Activated naive CD8-positive, alpha-beta T cell treated with anti-CD3 and anti-CD28 coated beads for 36 hours (primary cell): ENCODE measurements at regions not wholly inside any gene's neighbourhood (a gene's known extent, or its start where the extent isn't known, plus 50 kb on each side); places are given as distances from the start of the nearest gene placed in this dataset.
"Not testable (repeated sequence)": the region's sequence is repeated elsewhere in the genome, so short reads cannot be mapped to it uniquely, and the experiment has no call there.

Experiments used
- DNase-seq: peaks from one replicate; pipeline ENCODE4 v3.0.0; 2021
- H3K27ac Mint-ChIP-seq: one replicate; pipeline ENCODE4 v1.8.0; 2022; ENCODE audit warnings: mild to moderate bottlenecking, moderate library complexity, mixed read lengths
- H3K27me3 Mint-ChIP-seq: one replicate; pipeline ENCODE4 v1.8.0; 2022; ENCODE audit warnings: mild to moderate bottlenecking, mixed read lengths
- H3K36me3 Mint-ChIP-seq: one replicate; pipeline ENCODE4 v1.8.0; 2021; ENCODE audit warnings: mild to moderate bottlenecking, mixed read lengths
- H3K4me1 Mint-ChIP-seq: one replicate; pipeline ENCODE4 v1.8.0; 2021; ENCODE audit warnings: mixed read lengths
- H3K4me3 Mint-ChIP-seq: one replicate; pipeline ENCODE4 v1.8.0; 2022; ENCODE audit warnings: mild to moderate bottlenecking, moderate library complexity, mixed read lengths
- H3K9me3 Mint-ChIP-seq: one replicate; pipeline ENCODE4 v1.8.0; 2022; ENCODE audit warnings: mixed read lengths

GRCh38 chr2:16243411-16243996, 303.2 kb downstream of the MYCN start:
- Mint-ChIP-seq H3K27ac (no peak overlapping the region), H3K36me3 (no peaks in the 10 kb centered on the region), H3K9me3 (no peaks in the 10 kb centered on the region), H3K4me1 (no peaks in the 10 kb centered on the region), H3K27me3 (no peaks in the 10 kb centered on the region), H3K4me3 (no peak overlapping the region)
- no peak for DNase-seq

- H3K27me3 Mint-ChIP-seq: no peaks in the 10 kb centered on the region
These were observed 302.6 kb downstream of the MYCN start for GRCh38 chr2:16242906-16243305.

GRCh38 chr2:16241166-16242160, 301.1 kb downstream of the MYCN start:
- DNase-seq: no peak
- Mint-ChIP-seq H3K36me3 (no peaks in the 10 kb centered on the region), H3K4me3 (no peak overlapping the region), H3K27ac (no peak overlapping the region), H3K9me3 (no peaks in the 10 kb centered on the region), H3K4me1 (no peaks in the 10 kb centered on the region), H3K27me3 (no peaks in the 10 kb centered on the region)

More at GRCh38 chr2:16242906-16243305, 302.6 kb downstream of the MYCN start:
- Mint-ChIP-seq H3K9me3 (no peaks in the 10 kb centered on the region), H3K27ac (no peak overlapping the region), H3K36me3 (no peaks in the 10 kb centered on the region), H3K4me1 (no peaks in the 10 kb centered on the region), H3K4me3 (no peak overlapping the region)
- DNase-seq: no peak

GRCh38 chr2:16240402-16240801, 300.1 kb downstream of the MYCN start:
- DNase-seq: no peak
- H3K4me1 Mint-ChIP-seq: no peaks in the 10 kb centered on the region
- H3K4me3 Mint-ChIP-seq: no peak overlapping the region
- H3K9me3 Mint-ChIP-seq: no peaks in the 10 kb centered on the region
- H3K27ac Mint-ChIP-seq: no peak overlapping the region
- H3K27me3 Mint-ChIP-seq: peaks cover 6% of the 10 kb centered on the region
- H3K36me3 Mint-ChIP-seq: no peaks in the 10 kb centered on the region

- DNase-seq: no peak
- no peaks in the 10 kb centered on the region for H3K9me3 Mint-ChIP-seq
- no peaks in the 10 kb centered on the region for H3K4me1 Mint-ChIP-seq
- no peak overlapping the region for H3K27ac Mint-ChIP-seq
- H3K36me3 Mint-ChIP-seq: no peaks in the 10 kb centered on the region
- H3K27me3 Mint-ChIP-seq: peaks cover 6% of the 10 kb centered on the region
- no peak overlapping the region for H3K4me3 Mint-ChIP-seq
These were observed 299.0 kb downstream of the MYCN start for GRCh38 chr2:16239296-16239850.

GRCh38 chr2:16238786-16239185, 298.4 kb downstream of the MYCN start:
- Mint-ChIP-seq H3K4me3 (no peak overlapping the region), H3K27me3 (peaks cover 6% of the 10 kb centered on the region), H3K27ac (no peak overlapping the region), H3K9me3 (no peaks in the 10 kb centered on the region), H3K36me3 (no peaks in the 10 kb centered on the region), H3K4me1 (no peaks in the 10 kb centered on the region)
- no peak for DNase-seq

- no peaks in the 10 kb centered on the region for H3K4me1 Mint-ChIP-seq
- H3K36me3 Mint-ChIP-seq: no peaks in the 10 kb centered on the region
These were observed 297.8 kb downstream of the MYCN start for GRCh38 chr2:16238001-16238761.

GRCh38 chr2:16235747-16236146, 295.4 kb downstream of the MYCN start:
- no peak for DNase-seq
- no peaks in the 10 kb centered on the region for H3K9me3 Mint-ChIP-seq
- peaks cover 6% of the 10 kb centered on the region for H3K27me3 Mint-ChIP-seq
- H3K4me1 Mint-ChIP-seq: no peaks in the 10 kb centered on the region
- H3K36me3 Mint-ChIP-seq: no peaks in the 10 kb centered on the region
- H3K27ac Mint-ChIP-seq: no peak overlapping the region
- H3K4me3 Mint-ChIP-seq: no peak overlapping the region

More at GRCh38 chr2:16238001-16238761, 297.8 kb downstream of the MYCN start:
- H3K9me3 Mint-ChIP-seq: no peaks in the 10 kb centered on the region
- DNase-seq: no peak
- H3K27ac Mint-ChIP-seq: no peak overlapping the region
- no peak overlapping the region for H3K4me3 Mint-ChIP-seq
- H3K27me3 Mint-ChIP-seq: peaks cover 6% of the 10 kb centered on the region

- H3K36me3 Mint-ChIP-seq, DNase-seq, H3K27me3 Mint-ChIP-seq, H3K4me3 Mint-ChIP-seq, H3K27ac Mint-ChIP-seq, H3K4me1 Mint-ChIP-seq, H3K9me3 Mint-ChIP-seq: not testable (repeated sequence)
These were observed 294.9 kb downstream of the MYCN start for GRCh38 chr2:16235291-16235690.

GRCh38 chr2:16228951-16229350, 288.6 kb downstream of the MYCN start:
- DNase-seq: no peak
- Mint-ChIP-seq H3K9me3 (no peaks in the 10 kb centered on the region), H3K4me1 (no peaks in the 10 kb centered on the region), H3K27ac (no peak overlapping the region), H3K4me3 (no peak overlapping the region), H3K36me3 (no peaks in the 10 kb centered on the region), H3K27me3 (no peaks in the 10 kb centered on the region)

- Mint-ChIP-seq H3K9me3 (no peaks in the 10 kb centered on the region), H3K4me1 (no peaks in the 10 kb centered on the region), H3K36me3 (no peaks in the 10 kb centered on the region), H3K27ac (no peak overlapping the region), H3K27me3 (no peaks in the 10 kb centered on the region), H3K4me3 (no peak overlapping the region)
- DNase-seq: no peak
These were observed 288.1 kb downstream of the MYCN start for GRCh38 chr2:16228471-16228870.

- Mint-ChIP-seq H3K27me3 (no peaks in the 10 kb centered on the region), H3K27ac (no peak overlapping the region), H3K4me3 (no peak overlapping the region), H3K4me1 (no peaks in the 10 kb centered on the region), H3K9me3 (no peaks in the 10 kb centered on the region), H3K36me3 (no peaks in the 10 kb centered on the region)
- no peak for DNase-seq
These were observed 287.6 kb downstream of the MYCN start for GRCh38 chr2:16227811-16228462.

- H3K27me3 Mint-ChIP-seq: peaks cover 3% of the 10 kb centered on the region
- no peak overlapping the region for H3K4me3 Mint-ChIP-seq
- DNase-seq: no peak
- no peaks in the 10 kb centered on the region for H3K9me3 Mint-ChIP-seq
- H3K4me1 Mint-ChIP-seq: no peaks in the 10 kb centered on the region
- no peak overlapping the region for H3K27ac Mint-ChIP-seq
- H3K36me3 Mint-ChIP-seq: no peaks in the 10 kb centered on the region
These were observed 286.8 kb downstream of the MYCN start for GRCh38 chr2:16226943-16227664.

GRCh38 chr2:16226381-16226780, 286.0 kb downstream of the MYCN start:
- no peak for DNase-seq
- peaks cover 7% of the 10 kb centered on the region for H3K27me3 Mint-ChIP-seq
- H3K9me3 Mint-ChIP-seq: no peaks in the 10 kb centered on the region
- H3K27ac Mint-ChIP-seq: no peak overlapping the region
- no peaks in the 10 kb centered on the region for H3K4me1 Mint-ChIP-seq
- no peaks in the 10 kb centered on the region for H3K36me3 Mint-ChIP-seq
- no peak overlapping the region for H3K4me3 Mint-ChIP-seq
